22Rv1 (cell line): ENCODE measurements at regions not wholly inside any gene's neighbourhood (a gene's known extent, or its start where the extent isn't known, plus 50 kb on each side); places are given as distances from the start of the nearest gene placed in this dataset.

Source experiments
- ZFX ChIP-seq: fragments of 450-650 bp; IDR thresholded peaks from 2 replicates; pipeline ENCODE4 v1.6.1; 2017; ENCODE audit warnings: antibody characterized with exemption, borderline replicate concordance
- TF ChIP-seq, protein P1 (sequence below): fragments of 450-650 bp; IDR thresholded peaks from 2 replicates; pipeline ENCODE4 v1.5.1; 2017; ENCODE audit warnings: mild to moderate bottlenecking

DNA sequence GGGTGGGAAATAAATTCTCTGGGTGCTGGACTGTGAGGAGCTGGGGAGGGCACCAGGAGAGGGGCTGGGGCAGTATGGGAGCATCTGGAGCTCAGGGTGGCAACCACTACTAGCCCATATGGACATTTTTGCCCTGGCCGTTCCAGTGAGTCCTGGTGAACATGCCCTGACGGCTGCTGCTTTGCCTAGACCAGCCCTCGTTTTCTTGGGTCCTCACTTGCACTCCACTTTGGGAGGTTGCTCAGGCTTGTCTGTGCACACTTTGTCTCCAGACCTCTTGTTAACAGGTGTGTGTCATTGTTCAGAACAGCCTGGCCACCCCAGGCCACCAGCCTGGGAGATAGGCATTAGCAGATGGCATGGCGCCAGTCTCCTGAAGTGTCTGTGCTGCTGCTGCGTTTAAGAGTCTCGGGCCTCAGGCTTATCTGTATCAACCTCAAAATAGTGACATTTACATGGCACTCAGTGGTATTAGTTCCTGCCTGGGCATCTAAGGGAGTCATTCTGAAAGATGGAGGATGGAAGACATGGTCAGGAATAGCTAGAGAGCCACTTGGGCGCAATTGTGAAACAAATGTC, 190.5 kb downstream of the PTPRU start:
- TF ChIP-seq, protein P1, sequence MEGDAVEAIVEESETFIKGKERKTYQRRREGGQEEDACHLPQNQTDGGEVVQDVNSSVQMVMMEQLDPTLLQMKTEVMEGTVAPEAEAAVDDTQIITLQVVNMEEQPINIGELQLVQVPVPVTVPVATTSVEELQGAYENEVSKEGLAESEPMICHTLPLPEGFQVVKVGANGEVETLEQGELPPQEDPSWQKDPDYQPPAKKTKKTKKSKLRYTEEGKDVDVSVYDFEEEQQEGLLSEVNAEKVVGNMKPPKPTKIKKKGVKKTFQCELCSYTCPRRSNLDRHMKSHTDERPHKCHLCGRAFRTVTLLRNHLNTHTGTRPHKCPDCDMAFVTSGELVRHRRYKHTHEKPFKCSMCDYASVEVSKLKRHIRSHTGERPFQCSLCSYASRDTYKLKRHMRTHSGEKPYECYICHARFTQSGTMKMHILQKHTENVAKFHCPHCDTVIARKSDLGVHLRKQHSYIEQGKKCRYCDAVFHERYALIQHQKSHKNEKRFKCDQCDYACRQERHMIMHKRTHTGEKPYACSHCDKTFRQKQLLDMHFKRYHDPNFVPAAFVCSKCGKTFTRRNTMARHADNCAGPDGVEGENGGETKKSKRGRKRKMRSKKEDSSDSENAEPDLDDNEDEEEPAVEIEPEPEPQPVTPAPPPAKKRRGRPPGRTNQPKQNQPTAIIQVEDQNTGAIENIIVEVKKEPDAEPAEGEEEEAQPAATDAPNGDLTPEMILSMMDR: no peak
- TF ChIP-seq ZFX: no peak
